ENCODE measurements at regions not wholly inside any gene's neighbourhood (a gene's known extent, or its start where the extent isn't known, plus 50 kb on each side); places are given as distances from the start of the nearest gene placed in this dataset.

- H3K18ac ChIP-seq (ENCODE audit: low read depth in 1 of 2, low read length in 2 of 2) = no peak overlapping the region
- peak overlapping the region; percentile 22 for H4K91ac ChIP-seq (ENCODE audit: low read length)
- no peaks in the 10 kb centered on the region for H3K79me1 ChIP-seq (replicated peaks; ENCODE audit: low read length, poor library complexity, severe bottlenecking)
- no peak overlapping the region for H3K9ac ChIP-seq (ENCODE audit: low read length)
- H3K4me1 ChIP-seq (ENCODE audit: control insufficient read depth, insufficient read depth, low read depth, low read length) = no peaks in the 10 kb centered on the region
- H4K8ac ChIP-seq (ENCODE audit: low read length) = no peak overlapping the region
- H3K27ac ChIP-seq (ENCODE audit: low read length, poor library complexity, severe bottlenecking) = no peak overlapping the region
- H2BK5ac ChIP-seq (ENCODE audit: low read depth, low read length, poor library complexity, severe bottlenecking) = no peak overlapping the region
- no peak overlapping the region for H2AFZ ChIP-seq (ENCODE audit: low read depth, low read length)
- no peak overlapping the region for H2AK5ac ChIP-seq (ENCODE audit: low read length, severe bottlenecking)
- no peak overlapping the region for H3K4ac ChIP-seq (ENCODE audit: low read depth in 1 of 2, low read length in 2 of 2)
- no peak overlapping the region for H2BK120ac ChIP-seq (ENCODE audit: low read depth, low read length)
- WGBS = 93% methylated on average over 8 of the region's 8 CpGs
- DNase-seq = no peak
- no peaks in the 10 kb centered on the region for H3K9me3 ChIP-seq (ENCODE audit: control insufficient read depth, low read length)
- H3K4me3 ChIP-seq (ENCODE audit: insufficient read depth in 1 of 2, low read depth in 1 of 2, low read length in 2 of 2) = no peak overlapping the region
- no peaks in the 10 kb centered on the region for H3K36me3 ChIP-seq (ENCODE audit: control insufficient read depth in 1 of 2, insufficient read depth in 2 of 2, low read depth in 1 of 2, low read length in 2 of 2)
- H3K27me3 ChIP-seq (ENCODE audit: control insufficient read depth in 1 of 2, insufficient read depth in 1 of 2, low read length in 2 of 2) = peaks cover 15 to 30% of the 10 kb centered on the region in 2 experiments
- H3K14ac ChIP-seq (ENCODE audit: low read length in 2 of 2) = no peak overlapping the region
- H3K23ac ChIP-seq (ENCODE audit: low read length in 2 of 2) = no peak overlapping the region
- H3K4me2 ChIP-seq (ENCODE audit: low read length, poor library complexity, severe bottlenecking) = no peak overlapping the region
- no peak overlapping the region for H2BK12ac ChIP-seq (ENCODE audit: low read length in 2 of 2)
- no peak overlapping the region for H2BK15ac ChIP-seq (ENCODE audit: low read depth, poor library complexity, severe bottlenecking)
These were observed 57.3 kb downstream of the HHEX start for GRCh38 chr10:92747066-92747465.

- no peak overlapping the region for H3K4me2 ChIP-seq (ENCODE audit: low read length, poor library complexity, severe bottlenecking)
- H2AK5ac ChIP-seq (ENCODE audit: low read length, severe bottlenecking) = no peak overlapping the region
- no peak overlapping the region for H2BK15ac ChIP-seq (ENCODE audit: low read depth, poor library complexity, severe bottlenecking)
- no peak overlapping the region for H3K14ac ChIP-seq (ENCODE audit: low read length in 2 of 2)
- no peak overlapping the region for H3K4ac ChIP-seq (ENCODE audit: low read depth in 1 of 2, low read length in 2 of 2)
- peaks cover 15 to 25% of the 10 kb centered on the region in 2 experiments for H3K27me3 ChIP-seq (ENCODE audit: control insufficient read depth in 1 of 2, insufficient read depth in 1 of 2, low read length in 2 of 2)
- no peak overlapping the region for H2BK5ac ChIP-seq (ENCODE audit: low read depth, low read length, poor library complexity, severe bottlenecking)
- H3K4me1 ChIP-seq (ENCODE audit: control insufficient read depth, insufficient read depth, low read depth, low read length) = no peaks in the 10 kb centered on the region
- no peak overlapping the region for H2AFZ ChIP-seq (ENCODE audit: low read depth, low read length)
- H3K18ac ChIP-seq (ENCODE audit: low read depth in 1 of 2, low read length in 2 of 2) = no peak overlapping the region
- H2BK12ac ChIP-seq (ENCODE audit: low read length in 2 of 2) = no peak overlapping the region
- H4K8ac ChIP-seq (ENCODE audit: low read length) = no peak overlapping the region
- H2BK120ac ChIP-seq (ENCODE audit: low read depth, low read length) = no peak overlapping the region
- H3K9ac ChIP-seq (ENCODE audit: low read length) = no peak overlapping the region
- DNase-seq = no peak
- H3K23ac ChIP-seq (ENCODE audit: low read length in 2 of 2) = no peak overlapping the region
- no peaks in the 10 kb centered on the region for H3K9me3 ChIP-seq (ENCODE audit: control insufficient read depth, low read length)
- no peaks in the 10 kb centered on the region for H3K36me3 ChIP-seq (ENCODE audit: control insufficient read depth in 1 of 2, insufficient read depth in 2 of 2, low read depth in 1 of 2, low read length in 2 of 2)
- H3K79me1 ChIP-seq (replicated peaks; ENCODE audit: low read length, poor library complexity, severe bottlenecking) = no peaks in the 10 kb centered on the region
- no peak overlapping the region for H3K4me3 ChIP-seq (ENCODE audit: insufficient read depth in 1 of 2, low read depth in 1 of 2, low read length in 2 of 2)
- H3K27ac ChIP-seq (ENCODE audit: low read length, poor library complexity, severe bottlenecking) = no peak overlapping the region
- H4K91ac ChIP-seq (ENCODE audit: low read length) = no peak overlapping the region
- 86% methylated on average over 2 of the region's 2 CpGs for WGBS
These were observed 57.8 kb downstream of the HHEX start for GRCh38 chr10:92747600-92747999.

- Histone ChIP-seq H3K4me3 (ENCODE audit: insufficient read depth in 1 of 2, low read depth in 1 of 2, low read length in 2 of 2) (no peak overlapping the region), H4K8ac (ENCODE audit: low read length) (no peak overlapping the region), H4K91ac (ENCODE audit: low read length) (no peak overlapping the region), H3K79me1 (replicated peaks; ENCODE audit: low read length, poor library complexity, severe bottlenecking) (no peaks in the 10 kb centered on the region), H3K27ac (ENCODE audit: low read length, poor library complexity, severe bottlenecking) (no peak overlapping the region), H3K14ac (ENCODE audit: low read length in 2 of 2) (no peak overlapping the region), H3K4me1 (ENCODE audit: control insufficient read depth, insufficient read depth, low read depth, low read length) (no peaks in the 10 kb centered on the region), H2BK5ac (ENCODE audit: low read depth, low read length, poor library complexity, severe bottlenecking) (no peak overlapping the region), H3K9me3 (ENCODE audit: control insufficient read depth, low read length) (no peaks in the 10 kb centered on the region), H2BK120ac (ENCODE audit: low read depth, low read length) (no peak overlapping the region), H2AFZ (ENCODE audit: low read depth, low read length) (no peak overlapping the region), H2BK15ac (ENCODE audit: low read depth, poor library complexity, severe bottlenecking) (no peak overlapping the region), H3K27me3 (ENCODE audit: control insufficient read depth in 1 of 2, insufficient read depth in 1 of 2, low read length in 2 of 2) (peaks cover 4 to 10% of the 10 kb centered on the region in 2 experiments), H3K9ac (ENCODE audit: low read length) (no peak overlapping the region), H2BK12ac (ENCODE audit: low read length in 2 of 2) (no peak overlapping the region), H3K23ac (ENCODE audit: low read length in 2 of 2) (no peak overlapping the region), H2AK5ac (ENCODE audit: low read length, severe bottlenecking) (no peak overlapping the region), H3K4ac (ENCODE audit: low read depth in 1 of 2, low read length in 2 of 2) (no peak overlapping the region), H3K18ac (ENCODE audit: low read depth in 1 of 2, low read length in 2 of 2) (no peak overlapping the region), H3K4me2 (ENCODE audit: low read length, poor library complexity, severe bottlenecking) (no peak overlapping the region), H3K36me3 (ENCODE audit: control insufficient read depth in 1 of 2, insufficient read depth in 2 of 2, low read depth in 1 of 2, low read length in 2 of 2) (no peaks in the 10 kb centered on the region)
- no peak for DNase-seq
- 89% methylated on average over 7 of the region's 9 CpGs for WGBS
These were observed 61.2 kb downstream of the HHEX start for GRCh38 chr10:92750791-92751533.

- no peak overlapping the region for H3K4me3 ChIP-seq (ENCODE audit: insufficient read depth in 1 of 2, low read depth in 1 of 2, low read length in 2 of 2)
- no peak for DNase-seq
- no peaks in the 10 kb centered on the region for H3K9me3 ChIP-seq (ENCODE audit: control insufficient read depth, low read length)
- H3K18ac ChIP-seq (ENCODE audit: low read depth in 1 of 2, low read length in 2 of 2) = no peak overlapping the region
- no peak overlapping the region for H2BK12ac ChIP-seq (ENCODE audit: low read length in 2 of 2)
- H2AK5ac ChIP-seq (ENCODE audit: low read length, severe bottlenecking) = no peak overlapping the region
- no peak overlapping the region for H2BK120ac ChIP-seq (ENCODE audit: low read depth, low read length)
- WGBS = 94% methylated on average over 2 of the region's 2 CpGs
- no peak overlapping the region for H2BK15ac ChIP-seq (ENCODE audit: low read depth, poor library complexity, severe bottlenecking)
- no peaks in the 10 kb centered on the region for H3K79me1 ChIP-seq (replicated peaks; ENCODE audit: low read length, poor library complexity, severe bottlenecking)
- no peak overlapping the region for H3K4ac ChIP-seq (ENCODE audit: low read depth in 1 of 2, low read length in 2 of 2)
- H3K9ac ChIP-seq (ENCODE audit: low read length) = no peak overlapping the region
- H4K91ac ChIP-seq (ENCODE audit: low read length) = no peak overlapping the region
- no peaks in the 10 kb centered on the region for H3K4me1 ChIP-seq (ENCODE audit: control insufficient read depth, insufficient read depth, low read depth, low read length)
- H4K8ac ChIP-seq (ENCODE audit: low read length) = no peak overlapping the region
- no peak overlapping the region for H3K4me2 ChIP-seq (ENCODE audit: low read length, poor library complexity, severe bottlenecking)
- no peak overlapping the region for H3K27ac ChIP-seq (ENCODE audit: low read length, poor library complexity, severe bottlenecking)
- H3K36me3 ChIP-seq (ENCODE audit: control insufficient read depth in 1 of 2, insufficient read depth in 2 of 2, low read depth in 1 of 2, low read length in 2 of 2) = no peaks in the 10 kb centered on the region
- H3K27me3 ChIP-seq (ENCODE audit: control insufficient read depth in 1 of 2, insufficient read depth in 1 of 2, low read length in 2 of 2) = peaks cover 4 to 10% of the 10 kb centered on the region in 2 experiments
- H3K14ac ChIP-seq (ENCODE audit: low read length in 2 of 2) = no peak overlapping the region
- H2AFZ ChIP-seq (ENCODE audit: low read depth, low read length) = no peak overlapping the region
- no peak overlapping the region for H2BK5ac ChIP-seq (ENCODE audit: low read depth, low read length, poor library complexity, severe bottlenecking)
- H3K23ac ChIP-seq (ENCODE audit: low read length in 2 of 2) = no peak overlapping the region
These were observed 61.7 kb downstream of the HHEX start for GRCh38 chr10:92751534-92751811.

All from mesenchymal stem cell (in vitro differentiated cells and primary cell).